HG03558 (cell line): ENCODE measurements at regions not wholly inside any gene's neighbourhood (a gene's known extent, or its start where the extent isn't known, plus 50 kb on each side); places are given as distances from the start of the nearest gene placed in this dataset.

Experiments used
- ATAC-seq: cut with Tn5 transposase; IDR thresholded peaks from one replicate; pipeline ENCODE4 v1.9.1; 2021; ENCODE audit warnings: moderate number of reproducible peaks; ENCODE audit not compliant: unreplicated experiment; ENCODE audit errors: extremely low read depth

DNA sequence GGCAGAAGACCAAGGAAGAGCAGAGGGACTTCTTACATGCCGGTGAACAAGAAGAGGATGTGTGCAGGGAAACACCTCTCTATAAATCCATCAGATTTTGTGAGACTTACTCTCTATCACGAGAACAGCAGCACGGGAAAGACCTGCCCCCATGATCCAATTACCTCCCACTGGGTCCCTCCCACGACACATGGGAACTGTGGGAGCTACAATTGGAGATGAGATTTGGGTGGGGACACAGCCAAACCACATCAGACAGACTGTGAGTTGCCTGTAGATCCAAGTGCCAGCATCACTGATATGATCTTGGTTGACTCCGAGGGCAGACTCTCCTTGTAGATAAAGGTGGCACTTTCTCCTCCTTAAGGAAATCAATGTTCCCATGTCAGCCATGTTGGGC is 414.8 kb upstream of the JARID2 start:
- no peak for ATAC-seq

DNA sequence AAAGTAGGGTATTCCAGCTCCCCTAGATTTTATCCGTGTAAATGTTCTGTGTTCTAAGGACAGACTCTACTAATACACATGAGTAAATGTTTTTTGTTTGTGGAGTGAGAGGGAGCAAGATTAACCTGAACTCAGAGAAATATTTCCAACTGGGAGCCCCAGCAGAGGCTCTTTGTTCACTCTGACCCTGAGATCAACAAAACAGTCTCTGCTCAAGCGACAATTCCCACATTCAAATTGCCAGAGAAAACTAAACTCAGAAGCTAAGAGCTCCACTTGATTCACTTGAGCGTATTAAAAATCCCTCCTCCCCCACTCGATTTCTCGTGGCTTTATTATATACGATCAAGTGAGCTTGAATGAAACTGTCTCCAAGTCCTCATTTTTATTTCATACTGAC is 413.9 kb upstream of the JARID2 start:
- no peak for ATAC-seq

DNA sequence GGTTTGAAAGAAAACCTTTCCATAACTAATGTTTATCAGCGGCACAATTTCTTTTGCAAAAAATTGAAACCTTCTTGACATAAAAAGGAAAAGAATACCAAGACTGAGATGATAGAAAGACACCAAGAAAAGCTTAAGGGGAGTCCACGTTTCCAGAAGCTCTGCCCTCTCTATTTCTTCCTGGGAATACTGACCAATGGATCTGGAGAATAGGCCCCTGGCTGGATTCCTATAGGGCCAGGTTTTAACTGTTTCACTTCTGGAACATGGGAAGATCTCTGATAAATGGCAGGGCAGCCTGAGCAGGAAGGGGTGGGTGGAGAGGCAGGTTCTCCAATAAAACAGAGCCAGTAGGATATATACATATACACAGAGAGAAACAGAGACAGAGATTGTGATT is 413.4 kb upstream of the JARID2 start:
- ATAC-seq: no peak

DNA sequence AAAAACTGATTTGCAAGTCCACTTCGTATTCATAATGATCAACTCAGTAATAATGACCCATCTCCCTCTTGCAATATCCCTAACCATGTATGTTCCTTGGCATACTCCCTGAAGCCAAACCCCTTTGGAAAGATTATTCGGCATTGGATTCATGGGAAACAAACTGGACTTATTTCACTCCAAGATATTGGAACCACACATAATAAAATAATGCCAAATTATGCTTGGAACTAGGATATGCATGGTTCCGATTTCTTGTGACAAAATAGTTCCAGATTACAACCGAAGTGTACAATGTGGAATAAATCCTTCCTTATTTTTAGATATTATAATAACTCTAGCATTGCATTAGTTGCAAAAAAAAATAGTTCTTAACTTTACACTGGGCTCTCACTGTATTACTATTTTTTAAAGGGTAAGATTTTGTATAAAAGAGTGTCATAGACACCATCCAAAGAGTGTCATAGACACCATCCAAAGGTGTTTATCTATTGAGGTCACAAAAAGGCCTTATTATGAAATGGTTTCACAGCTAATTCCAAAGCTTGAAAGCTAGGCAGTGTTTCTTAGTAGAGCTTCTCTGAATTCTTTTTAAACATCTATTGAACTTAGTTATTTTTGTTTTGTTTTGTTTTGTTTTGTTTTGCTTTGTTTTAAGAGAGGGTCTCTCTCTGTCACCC is 410.9 kb upstream of the JARID2 start:
- ATAC-seq: no peak

DNA sequence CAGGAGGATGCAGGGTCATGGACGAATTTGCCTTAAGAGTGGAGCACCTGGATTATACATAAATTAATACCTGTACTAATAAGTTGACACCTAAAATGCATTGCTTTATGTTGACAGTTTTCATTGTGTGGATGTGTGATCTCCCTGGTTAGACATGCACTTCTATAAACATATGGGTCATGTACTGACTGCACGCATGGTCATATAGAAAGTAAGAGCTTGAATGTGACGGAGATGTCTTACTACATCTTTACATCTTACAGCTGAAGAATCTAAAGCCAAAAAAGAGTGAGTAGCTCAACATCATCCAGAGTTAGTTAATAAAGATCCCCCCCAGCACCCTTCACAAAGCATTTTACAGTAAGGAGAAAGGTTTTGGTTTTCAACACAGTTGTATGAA is 408.4 kb upstream of the JARID2 start:
- no peak for ATAC-seq

DNA sequence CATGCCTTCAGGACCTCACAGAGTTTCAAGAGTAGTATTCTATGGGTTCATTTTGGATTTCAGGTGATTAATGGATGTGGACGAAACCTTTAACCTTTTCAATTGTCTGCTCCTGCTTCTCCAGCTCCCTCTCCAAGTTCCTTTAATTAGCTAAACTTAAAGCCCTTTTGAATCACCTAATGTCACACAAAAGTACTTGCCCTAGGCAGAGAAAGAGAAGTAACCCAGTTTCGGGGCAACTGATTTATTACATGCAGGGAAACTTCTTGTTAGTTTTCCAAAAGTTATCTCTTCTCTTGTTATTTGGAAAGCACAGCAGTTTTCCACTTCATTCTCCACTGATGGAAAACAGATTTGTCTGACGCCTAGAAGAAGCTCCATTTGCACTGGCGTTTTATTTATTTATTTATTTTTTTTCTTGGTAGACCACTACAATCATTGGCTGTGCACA is 407.7 kb upstream of the JARID2 start:
- ATAC-seq: no peak

DNA sequence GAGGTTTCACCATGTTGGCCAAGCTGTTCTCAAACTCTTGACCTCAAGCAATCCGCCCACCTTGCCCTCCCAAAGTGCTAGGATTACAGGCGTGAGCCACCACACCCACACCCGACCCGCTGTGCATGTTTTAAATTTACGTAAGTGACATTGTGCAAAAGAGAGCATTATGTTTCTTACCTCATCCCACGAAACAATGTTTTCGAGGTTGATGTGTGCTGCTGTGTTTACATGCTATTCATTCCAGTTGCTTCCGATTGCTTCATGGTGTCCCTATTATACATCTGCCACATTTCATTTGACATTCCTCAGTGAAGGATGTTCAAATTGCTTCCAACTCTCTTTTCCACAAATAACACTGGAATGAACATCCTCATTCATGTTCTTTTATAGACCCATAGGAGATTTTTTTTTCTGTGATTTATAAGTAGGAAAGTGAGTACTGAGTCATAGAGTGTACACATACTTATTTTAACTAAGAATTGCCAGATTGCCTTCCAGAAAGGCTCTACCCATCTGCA is 403.9 kb upstream of the JARID2 start:
- no peak for ATAC-seq

DNA sequence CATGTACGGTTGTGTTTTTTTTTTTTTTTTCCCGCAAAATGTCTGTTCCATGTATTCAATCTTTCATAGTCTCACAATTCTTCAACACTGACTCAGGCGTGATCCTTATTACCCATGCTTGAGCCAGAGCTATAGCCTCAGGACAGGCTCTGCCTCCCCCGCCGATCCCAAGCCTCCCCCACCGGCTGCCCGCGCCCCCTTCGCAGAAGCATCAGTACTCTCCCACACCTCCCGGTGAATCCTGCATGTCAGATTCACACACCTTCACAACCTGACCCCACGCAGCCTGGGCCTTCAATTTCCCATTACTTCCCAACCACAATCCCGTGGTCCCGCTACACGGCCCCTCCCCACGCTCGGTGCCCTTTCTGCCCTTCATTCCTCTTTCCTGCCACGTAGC is 401.5 kb upstream of the JARID2 start:
- ATAC-seq: no peak

DNA sequence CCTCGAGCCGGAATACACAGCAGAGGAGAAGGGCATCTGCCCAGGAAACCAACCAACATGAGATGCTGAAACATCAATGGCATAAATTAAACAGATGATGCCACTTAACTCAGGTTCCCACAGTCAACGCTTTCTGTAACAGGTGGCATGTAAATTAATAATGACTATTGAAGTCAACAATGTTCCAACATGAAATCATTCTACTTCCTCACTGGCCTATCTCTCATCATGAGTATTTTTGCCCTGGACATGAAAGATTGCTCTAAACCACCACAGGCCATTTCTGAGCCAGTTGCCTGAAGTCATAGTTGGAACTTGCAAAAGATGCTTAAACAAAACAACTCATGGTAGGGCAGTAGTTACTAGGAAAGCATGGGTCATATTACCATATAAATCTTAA is 397.9 kb upstream of the JARID2 start:
- ATAC-seq: no peak

DNA sequence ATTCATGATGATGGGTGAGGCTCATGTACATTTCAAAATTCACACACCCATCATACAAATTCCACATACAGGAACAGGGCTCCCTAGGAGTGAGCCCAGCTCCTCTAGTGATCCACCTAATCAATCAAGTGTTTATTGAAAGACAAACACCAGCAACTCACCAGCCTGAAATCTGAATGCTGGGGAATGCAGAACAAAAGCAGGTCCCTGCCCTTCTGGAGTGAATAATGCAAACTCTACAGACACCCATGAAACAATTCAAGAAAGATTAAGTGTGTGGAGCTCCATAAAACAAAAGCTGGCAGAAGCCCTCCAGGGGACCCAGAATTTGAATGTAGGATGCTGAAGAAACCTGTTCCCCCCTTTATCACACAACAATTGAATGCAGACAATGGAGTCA is 396.7 kb upstream of the JARID2 start:
- ATAC-seq: no peak

DNA sequence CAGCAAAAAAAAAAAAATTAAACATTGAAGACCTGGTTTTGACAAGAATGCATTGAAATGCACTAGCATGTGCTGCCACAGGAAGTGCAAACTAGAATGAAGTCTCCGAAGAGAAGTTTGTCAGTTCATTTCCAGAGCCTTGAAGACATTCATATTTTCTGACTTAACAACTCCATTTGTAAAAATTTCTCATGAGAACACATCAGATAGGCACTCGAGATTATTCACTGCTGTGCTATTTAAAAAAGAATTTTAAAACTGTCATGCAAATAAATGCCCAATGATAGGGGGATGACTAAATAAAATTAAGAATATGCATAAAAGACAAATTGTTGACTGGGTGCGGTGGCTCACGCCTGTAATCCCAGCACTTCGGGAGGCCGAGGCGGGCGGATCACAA is 394.6 kb upstream of the JARID2 start:
- no peak for ATAC-seq

DNA sequence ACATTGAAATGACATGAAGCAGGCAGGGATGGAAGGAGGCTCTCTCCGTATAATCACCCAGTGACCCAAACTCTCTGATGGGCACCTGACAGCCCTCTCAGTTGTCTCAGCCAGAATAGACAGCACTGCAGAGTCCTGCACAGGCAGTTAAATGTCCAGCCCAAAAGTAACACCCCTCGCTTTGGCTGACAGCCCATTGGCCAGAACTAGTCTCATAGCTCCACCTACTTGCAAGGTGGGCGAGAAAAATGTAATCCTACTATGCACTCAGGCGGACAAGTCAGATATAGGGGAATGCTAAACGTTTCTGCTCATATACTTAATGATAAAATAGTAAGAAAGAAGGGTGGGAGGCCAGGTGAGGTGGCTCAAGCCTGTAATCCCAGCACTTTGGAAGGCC is 393.5 kb upstream of the JARID2 start:
- ATAC-seq: no peak

DNA sequence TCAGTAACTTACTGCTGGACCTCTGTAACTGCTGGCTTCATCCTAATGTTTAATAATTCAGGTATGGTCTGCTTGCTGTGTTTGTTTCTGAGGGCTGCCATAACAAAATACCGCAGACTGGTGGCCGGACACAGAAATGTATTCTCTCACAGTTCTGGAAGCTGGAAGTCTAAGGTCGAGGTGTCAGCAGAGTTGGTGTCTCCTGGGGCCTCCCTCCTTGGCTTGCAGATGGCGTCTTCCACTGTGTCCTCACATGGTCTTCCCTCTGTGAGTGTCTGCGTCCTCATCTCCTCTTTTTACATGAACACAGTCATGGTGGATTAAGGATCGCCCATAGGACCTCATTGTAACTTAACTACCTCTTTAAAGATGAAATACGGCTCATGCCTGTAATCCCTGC is 389.7 kb upstream of the JARID2 start:
- no peak for ATAC-seq

DNA sequence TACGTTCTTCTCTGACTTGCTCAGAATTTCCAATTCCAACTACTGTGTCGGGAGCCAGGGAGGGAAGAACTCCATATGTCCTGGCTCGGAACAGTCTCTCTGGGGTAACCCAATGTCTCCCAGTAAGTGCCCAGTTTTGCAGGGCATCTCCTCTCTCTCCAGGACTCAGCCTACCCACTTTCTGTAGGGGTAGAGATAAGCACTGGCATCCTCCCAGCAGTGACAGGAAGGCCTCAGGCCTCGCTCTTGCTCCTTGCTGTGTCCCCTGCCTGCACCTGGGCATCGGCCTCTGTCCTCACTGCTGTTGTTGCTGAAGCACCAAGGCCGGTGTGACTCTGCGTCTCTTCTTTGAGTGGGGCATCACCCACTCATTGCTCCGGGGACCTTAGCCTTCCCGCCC is 388.9 kb upstream of the JARID2 start:
- ATAC-seq: no peak

DNA sequence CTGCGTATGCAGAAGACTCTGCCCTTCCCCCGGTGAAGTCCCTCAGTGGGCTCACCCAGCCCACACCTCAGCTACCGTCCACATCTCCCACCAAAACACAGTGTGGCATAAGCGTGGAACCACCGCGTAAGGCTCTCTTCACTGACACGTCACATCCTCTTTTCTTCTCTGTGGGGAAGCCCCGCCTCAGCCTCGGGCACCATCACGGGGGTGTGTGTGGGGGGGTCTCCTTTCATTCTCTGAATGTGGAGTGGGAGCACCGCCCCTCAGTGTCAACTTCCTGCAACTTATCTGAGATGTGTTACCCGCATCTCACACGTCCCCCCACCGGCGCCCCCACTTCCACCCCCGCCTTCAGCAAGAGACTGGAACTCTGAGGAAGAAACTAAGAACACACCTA is 388.4 kb upstream of the JARID2 start:
- no peak for ATAC-seq

DNA sequence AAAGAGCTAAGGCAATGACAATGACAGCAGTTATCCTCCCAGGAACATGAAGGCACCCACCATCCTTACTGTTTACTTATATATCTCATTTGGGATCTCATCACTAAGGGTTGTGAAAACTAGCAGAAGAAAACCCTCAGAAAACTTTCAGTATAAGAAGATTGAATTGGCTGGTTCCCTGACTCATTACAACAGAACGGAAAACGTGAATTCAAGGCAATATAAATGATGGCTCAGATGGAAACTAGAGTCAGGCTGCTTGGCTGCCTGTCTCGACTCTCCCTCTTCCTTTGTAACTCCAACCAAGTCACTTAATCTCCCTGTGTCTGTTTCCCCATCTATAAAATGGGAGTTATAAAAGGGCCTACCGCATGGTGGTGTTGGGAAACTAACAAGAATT is 387.1 kb upstream of the JARID2 start:
- no peak for ATAC-seq

DNA sequence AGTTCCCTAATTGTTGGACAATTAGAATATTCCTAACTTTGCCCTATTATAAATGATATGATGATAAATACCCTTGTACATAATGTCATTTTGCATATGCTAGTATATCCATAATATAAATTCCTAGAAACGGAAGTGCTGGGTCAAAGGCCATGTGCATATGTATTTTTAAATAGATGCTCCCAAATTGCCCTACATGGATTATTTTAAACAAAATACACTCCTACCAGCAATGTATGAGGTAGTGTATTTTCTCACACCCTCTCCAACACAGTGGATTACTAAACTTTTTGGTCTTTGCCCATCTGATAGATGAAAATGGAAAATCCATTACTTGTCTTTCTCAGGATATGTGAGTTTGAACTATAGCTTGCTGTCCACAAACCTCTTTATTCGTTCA is 385.1 kb upstream of the JARID2 start:
- ATAC-seq: no peak

DNA sequence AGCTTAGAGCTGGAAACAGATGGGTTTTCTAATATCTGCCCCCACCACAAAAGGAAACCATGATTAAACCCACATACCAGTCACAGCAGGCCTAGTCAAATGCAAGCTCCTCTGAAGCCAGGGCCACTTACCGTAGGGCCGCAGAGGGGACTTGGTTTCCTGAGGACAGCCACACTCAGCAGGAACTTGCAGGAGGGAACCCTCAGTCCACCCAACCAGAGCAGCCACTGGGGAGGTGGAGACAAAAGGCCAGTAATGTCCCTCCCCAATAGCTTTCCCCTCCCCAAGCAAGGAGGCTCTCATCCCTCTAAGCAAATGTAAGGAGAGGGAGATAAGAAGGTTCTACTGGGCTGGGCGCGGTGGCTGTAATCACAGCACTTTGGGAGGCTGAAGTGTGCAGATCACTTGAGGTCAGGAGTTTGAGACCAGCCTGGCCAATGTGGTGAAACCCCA is 384.4 kb upstream of the JARID2 start:
- ATAC-seq: no peak

DNA sequence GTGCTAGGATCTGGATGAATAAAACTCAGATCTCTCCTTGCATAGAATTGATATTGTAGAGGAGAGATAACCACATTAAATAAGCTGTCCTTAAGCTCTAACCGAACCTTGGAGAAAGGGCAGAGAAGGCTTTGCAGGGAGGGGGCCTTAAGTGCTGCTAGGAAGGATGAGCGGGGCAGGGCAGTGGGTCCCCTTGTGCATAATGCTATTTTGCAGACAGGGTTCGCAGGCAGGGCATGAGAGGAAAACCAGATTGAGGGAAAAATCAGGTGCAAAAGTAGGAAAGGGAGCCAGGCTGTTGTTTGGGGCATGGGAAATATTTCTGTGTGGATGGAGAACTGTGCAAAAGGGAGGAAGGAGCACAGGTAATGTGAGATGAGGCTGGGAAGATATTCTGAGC is 383.0 kb upstream of the JARID2 start:
- ATAC-seq: no peak

DNA sequence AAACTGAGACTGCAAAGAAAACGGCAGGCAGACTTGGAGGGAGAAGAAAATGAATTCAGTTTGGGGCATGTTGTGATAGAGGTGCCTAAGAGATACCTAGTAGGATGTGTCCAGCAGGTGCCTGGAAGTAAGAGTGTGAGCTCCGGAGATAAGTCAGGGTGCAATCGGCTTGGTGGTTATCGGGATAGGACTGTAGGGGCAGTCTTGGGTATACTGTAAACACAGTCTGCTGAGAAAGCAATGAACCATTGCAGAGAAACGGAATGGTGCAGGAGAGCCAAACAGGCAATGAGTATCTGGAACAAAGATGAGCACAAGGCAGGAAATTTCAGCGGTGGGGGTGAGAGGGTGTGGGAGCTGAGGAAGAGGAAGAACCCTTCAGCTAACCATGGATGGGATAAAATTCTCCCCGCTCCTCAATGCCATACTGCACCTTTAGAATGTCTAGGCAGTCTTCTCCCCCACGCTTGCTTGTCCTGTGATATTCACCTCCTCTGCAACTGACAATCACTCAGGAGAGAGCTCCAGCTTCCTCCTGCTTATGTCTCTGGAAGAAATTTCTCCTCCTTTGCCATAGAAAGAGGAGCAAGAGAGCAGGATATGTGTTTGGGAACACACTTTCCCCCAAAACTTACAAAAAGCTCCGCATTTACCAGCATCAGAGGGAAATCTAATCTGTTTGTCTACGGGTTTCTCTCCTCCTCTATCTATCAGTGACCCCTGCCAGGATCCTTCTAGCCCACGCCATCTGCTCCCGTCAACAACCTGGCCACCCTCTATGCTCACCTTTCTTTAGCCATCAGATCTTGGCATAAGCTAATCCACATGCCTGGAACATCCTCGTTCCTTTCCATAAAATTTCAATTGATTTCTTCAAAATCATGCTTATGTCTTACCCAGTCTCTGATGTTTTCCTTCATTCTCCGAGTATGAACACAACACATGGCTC is 381.7 kb upstream of the JARID2 start:
- ATAC-seq: no peak

DNA sequence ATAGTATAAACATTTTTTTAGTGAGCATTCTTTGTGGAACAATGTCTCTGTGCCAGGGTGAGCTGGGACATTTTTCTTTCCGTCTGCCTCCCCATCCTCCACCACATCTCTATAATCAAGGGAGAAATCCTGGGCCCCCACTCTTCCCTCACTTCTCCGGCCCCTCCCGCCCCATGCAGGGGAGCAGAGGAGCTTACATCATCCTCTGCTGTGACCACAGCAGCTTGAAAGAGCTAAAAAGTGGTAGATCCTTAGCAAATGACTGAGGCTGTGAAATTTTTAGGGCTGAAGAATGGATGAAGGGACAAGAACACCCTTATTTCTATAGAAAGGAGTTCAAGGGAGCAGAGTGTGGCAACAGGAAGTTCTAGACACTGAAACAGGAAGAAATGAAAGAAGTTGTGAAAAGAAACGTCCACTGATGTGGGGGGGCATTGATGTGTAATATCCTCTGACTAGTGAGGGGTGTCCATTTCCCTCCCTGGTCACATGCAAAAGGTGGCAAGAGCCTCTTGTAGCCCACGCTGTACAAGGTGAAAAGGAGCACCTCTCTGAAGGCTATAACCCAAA is 380.3 kb upstream of the JARID2 start:
- ATAC-seq: no peak
